ENCODE measurements at regions not wholly inside any gene's neighbourhood (a gene's known extent, or its start where the extent isn't known, plus 50 kb on each side); places are given as distances from the start of the nearest gene placed in this dataset.

DNA sequence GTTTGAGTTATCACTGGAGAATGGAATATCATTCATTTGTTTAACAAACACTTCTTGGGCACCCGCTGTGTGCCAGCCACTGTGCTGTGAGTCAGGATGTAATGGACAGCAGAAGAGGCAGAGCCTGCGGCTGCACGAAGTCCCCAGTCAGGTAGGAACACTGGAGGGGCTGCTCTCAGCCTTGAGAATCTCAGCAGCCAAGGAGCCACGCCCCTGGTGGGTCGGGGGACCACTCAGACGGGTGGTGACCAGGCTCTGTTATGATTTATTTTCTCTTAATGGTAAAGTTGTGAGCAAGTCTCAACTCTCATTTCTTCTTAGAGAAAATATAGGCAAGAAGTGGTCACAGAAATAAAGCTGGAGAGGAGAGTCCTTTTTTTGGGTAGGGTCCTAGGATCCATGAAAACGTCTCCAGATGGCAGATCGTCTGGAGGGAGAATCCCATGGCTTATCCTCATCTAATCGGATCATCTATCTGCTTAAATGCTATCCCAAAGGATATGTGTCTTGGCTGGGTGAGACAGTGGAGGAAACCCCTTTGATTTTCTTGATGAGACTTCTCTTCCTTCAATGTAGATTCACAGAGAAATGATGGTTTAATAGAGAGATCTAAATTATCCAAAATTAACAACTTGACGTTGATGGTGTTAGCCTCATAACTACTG is 129.1 kb upstream of the LGALSL start:
- H3K9ac ChIP-seq (ENCODE audit: insufficient read depth, low read length, poor library complexity, severe bottlenecking) = no peak overlapping the region
- no peak overlapping the region for H3K4me3 Mint-ChIP-seq
- DNase-seq = no peak
- no peaks in the 10 kb centered on the region for H4K20me1 ChIP-seq (ENCODE audit: insufficient read depth, low read length)
- no peaks in the 10 kb centered on the region for H3K36me3 ChIP-seq (replicated peaks in 1 of 2; ENCODE audit: control insufficient read depth in 1 of 2, insufficient read depth in 2 of 2, low read length in 2 of 2)
- H3K4me1 Mint-ChIP-seq = peaks cover 23% of the 10 kb centered on the region
- intact Hi-C loops (cut with micrococcal nuclease) = loop anchor here (5.0 to 10.0 kb wide), 2 partner anchors 190 to 278 kb away; no protein-coding TSS in a partner anchor
- TF ChIP-seq, protein P1, sequence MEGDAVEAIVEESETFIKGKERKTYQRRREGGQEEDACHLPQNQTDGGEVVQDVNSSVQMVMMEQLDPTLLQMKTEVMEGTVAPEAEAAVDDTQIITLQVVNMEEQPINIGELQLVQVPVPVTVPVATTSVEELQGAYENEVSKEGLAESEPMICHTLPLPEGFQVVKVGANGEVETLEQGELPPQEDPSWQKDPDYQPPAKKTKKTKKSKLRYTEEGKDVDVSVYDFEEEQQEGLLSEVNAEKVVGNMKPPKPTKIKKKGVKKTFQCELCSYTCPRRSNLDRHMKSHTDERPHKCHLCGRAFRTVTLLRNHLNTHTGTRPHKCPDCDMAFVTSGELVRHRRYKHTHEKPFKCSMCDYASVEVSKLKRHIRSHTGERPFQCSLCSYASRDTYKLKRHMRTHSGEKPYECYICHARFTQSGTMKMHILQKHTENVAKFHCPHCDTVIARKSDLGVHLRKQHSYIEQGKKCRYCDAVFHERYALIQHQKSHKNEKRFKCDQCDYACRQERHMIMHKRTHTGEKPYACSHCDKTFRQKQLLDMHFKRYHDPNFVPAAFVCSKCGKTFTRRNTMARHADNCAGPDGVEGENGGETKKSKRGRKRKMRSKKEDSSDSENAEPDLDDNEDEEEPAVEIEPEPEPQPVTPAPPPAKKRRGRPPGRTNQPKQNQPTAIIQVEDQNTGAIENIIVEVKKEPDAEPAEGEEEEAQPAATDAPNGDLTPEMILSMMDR (IDR thresholded peaks at IDR 0.05) = no peak
- no peak overlapping the region for H3K4me2 ChIP-seq (replicated peaks; ENCODE audit: extremely low read depth, low read length, poor library complexity, severe bottlenecking)
- H3K79me2 ChIP-seq (ENCODE audit: insufficient read depth, low read length) = no peaks in the 10 kb centered on the region
- no peak overlapping the region for H3K4me3 ChIP-seq (replicated peaks in 1 of 3; ENCODE audit: low read depth in 2 of 3, low read length in 3 of 3)
- H3K27ac Mint-ChIP-seq = no peak overlapping the region
- H3K9me3 Mint-ChIP-seq = peaks cover 0 to 3% (median 0%) of the 10 kb centered on the region in 7 donors
- no peaks in the 10 kb centered on the region for H3K27me3 ChIP-seq (ENCODE audit: control insufficient read depth in 2 of 2, insufficient read depth in 2 of 2, low read length in 2 of 2)
- H3K4me1 ChIP-seq (ENCODE audit: control insufficient read depth in 1 of 2, insufficient read depth in 2 of 2, low read length in 2 of 2) = peaks cover 12 to 14% of the 10 kb centered on the region in 2 donors
- peaks cover 0 to 4% of the 10 kb centered on the region in 2 donors for H3K9me3 ChIP-seq (replicated peaks in 1 of 2; ENCODE audit: control insufficient read depth in 1 of 2, insufficient read depth in 1 of 2, low read length in 2 of 2)
- peaks cover 0 to 15% (median 1%) of the 10 kb centered on the region in 3 donors for H3K27me3 Mint-ChIP-seq (ENCODE audit: low read depth in 3 of 3)
- WGBS (ENCODE audit: insufficient coverage) = 100% methylated on average over 3 of the region's 10 CpGs
- H3K27ac ChIP-seq (ENCODE audit: low read depth in 1 of 2, low read length in 2 of 2) = no peak overlapping the region
- H3K36me3 Mint-ChIP-seq = no peaks in the 10 kb centered on the region
- H2AFZ ChIP-seq (ENCODE audit: insufficient read depth, low read depth, low read length, poor library complexity, severe bottlenecking) = no peak overlapping the region

DNA sequence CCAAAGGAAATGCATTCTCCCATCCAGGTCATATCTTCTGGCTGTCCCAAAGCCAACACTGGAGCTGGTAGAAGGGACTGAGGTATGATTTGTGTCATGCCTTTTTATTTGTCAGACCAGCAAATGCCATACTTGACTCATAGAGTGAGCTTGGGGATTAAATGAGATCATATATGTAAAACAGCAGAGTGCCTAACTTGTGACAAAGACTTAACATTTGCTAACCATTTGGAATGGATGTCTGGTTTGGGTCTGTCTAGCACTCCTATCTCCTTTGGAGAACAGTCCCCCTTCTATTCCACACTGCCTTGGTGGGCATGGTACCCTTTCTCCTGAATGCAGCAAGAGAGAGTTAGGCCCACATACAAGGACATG is 128.5 kb upstream of the LGALSL start:
- Mint-ChIP-seq H3K27me3 (ENCODE audit: low read depth in 3 of 3) (peaks cover 0 to 15% (median 1%) of the 10 kb centered on the region in 3 donors), H3K4me1 (peaks cover 23% of the 10 kb centered on the region), H3K36me3 (no peaks in the 10 kb centered on the region), H3K4me3 (no peak overlapping the region), H3K27ac (peak overlapping the region in 1 of 7 donors; percentile 37), H3K9me3 (peaks cover 0 to 3% (median 1%) of the 10 kb centered on the region in 7 donors)
- no peaks in the 10 kb centered on the region for H4K20me1 ChIP-seq (ENCODE audit: insufficient read depth, low read length)
- peaks cover 12 to 14% of the 10 kb centered on the region in 2 donors for H3K4me1 ChIP-seq (ENCODE audit: control insufficient read depth in 1 of 2, insufficient read depth in 2 of 2, low read length in 2 of 2)
- TF ChIP-seq, protein P1 (IDR thresholded peaks at IDR 0.05) = no peak
- H3K4me3 ChIP-seq (replicated peaks in 1 of 3; ENCODE audit: low read depth in 2 of 3, low read length in 3 of 3) = no peak overlapping the region
- H3K27me3 ChIP-seq (ENCODE audit: control insufficient read depth in 2 of 2, insufficient read depth in 2 of 2, low read length in 2 of 2) = no peaks in the 10 kb centered on the region
- H3K9ac ChIP-seq (ENCODE audit: insufficient read depth, low read length, poor library complexity, severe bottlenecking) = no peak overlapping the region
- no peak for DNase-seq
- H3K79me2 ChIP-seq (ENCODE audit: insufficient read depth, low read length) = no peaks in the 10 kb centered on the region
- no peak overlapping the region for H3K4me2 ChIP-seq (replicated peaks; ENCODE audit: extremely low read depth, low read length, poor library complexity, severe bottlenecking)
- intact Hi-C loops (cut with micrococcal nuclease) = loop anchor here (5.0 to 10.0 kb wide), 2 partner anchors 191 to 278 kb away; no protein-coding TSS in a partner anchor
- peaks cover 0 to 4% of the 10 kb centered on the region in 2 donors for H3K9me3 ChIP-seq (replicated peaks in 1 of 2; ENCODE audit: control insufficient read depth in 1 of 2, insufficient read depth in 1 of 2, low read length in 2 of 2)
- no peak overlapping the region for H3K27ac ChIP-seq (ENCODE audit: low read depth in 1 of 2, low read length in 2 of 2)
- H3K36me3 ChIP-seq (replicated peaks in 1 of 2; ENCODE audit: control insufficient read depth in 1 of 2, insufficient read depth in 2 of 2, low read length in 2 of 2) = no peaks in the 10 kb centered on the region
- no peak overlapping the region for H2AFZ ChIP-seq (ENCODE audit: insufficient read depth, low read depth, low read length, poor library complexity, severe bottlenecking)
